MG63 (cell line): ENCODE measurements at regions not wholly inside any gene's neighbourhood (a gene's known extent, or its start where the extent isn't known, plus 50 kb on each side); places are given as distances from the start of the nearest gene placed in this dataset.
A peak's percentile ranks its signal among the peaks of the same experiment; 100 is the strongest.

ENCODE experiments used
- DNase-seq: peaks from one replicate; pipeline ENCODE4 v3.0.0-alpha.2; 2020
- H3K27me3 ChIP-seq: fragments of 250-450 bp; sonication (Bioruptor Pico); 2 replicates; pipeline ENCODE4 v1.5.1; 2020; ENCODE audit warnings: mild to moderate bottlenecking, moderate library complexity
- H3K36me3 ChIP-seq: fragments of 250-450 bp; sonication (Bioruptor Pico); 2 replicates; pipeline ENCODE4 v1.5.1; 2020; ENCODE audit warnings: mild to moderate bottlenecking, moderate library complexity
- H3K4me3 ChIP-seq: fragments of 250-450 bp; sonication (Bioruptor Pico); 2 replicates; pipeline ENCODE4 v1.5.1; 2020; ENCODE audit warnings: mild to moderate bottlenecking, moderate library complexity
- H3K9me3 ChIP-seq: fragments of 250-450 bp; sonication (Bioruptor Pico); 2 replicates; pipeline ENCODE4 v1.5.1; 2020; ENCODE audit warnings: mild to moderate bottlenecking, moderate library complexity

DNA sequence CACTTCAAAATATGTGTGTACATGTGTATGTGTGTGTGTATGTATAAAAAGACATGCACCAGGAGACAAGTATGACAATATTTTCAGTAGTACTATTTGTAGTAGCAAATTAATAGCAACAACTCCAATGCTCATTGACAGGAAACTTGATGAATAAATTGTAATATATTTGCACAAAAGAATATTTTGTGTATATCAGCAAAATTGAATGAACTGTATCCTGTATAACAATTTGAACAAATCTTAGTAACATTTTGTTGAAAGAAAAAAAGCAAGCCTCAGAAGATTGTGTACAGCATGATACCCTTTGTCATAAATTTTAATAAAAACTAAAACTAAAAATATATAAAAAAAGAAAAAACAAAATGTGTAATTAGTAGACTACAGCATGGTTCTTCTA is 1367.3 kb upstream of the TMEFF2 start:
- Histone ChIP-seq H3K4me3 (no peak overlapping the region), H3K36me3 (no peaks in the 10 kb centered on the region), H3K27me3 (no peaks in the 10 kb centered on the region), H3K9me3 (no peaks in the 10 kb centered on the region)
- no peak for DNase-seq

DNA sequence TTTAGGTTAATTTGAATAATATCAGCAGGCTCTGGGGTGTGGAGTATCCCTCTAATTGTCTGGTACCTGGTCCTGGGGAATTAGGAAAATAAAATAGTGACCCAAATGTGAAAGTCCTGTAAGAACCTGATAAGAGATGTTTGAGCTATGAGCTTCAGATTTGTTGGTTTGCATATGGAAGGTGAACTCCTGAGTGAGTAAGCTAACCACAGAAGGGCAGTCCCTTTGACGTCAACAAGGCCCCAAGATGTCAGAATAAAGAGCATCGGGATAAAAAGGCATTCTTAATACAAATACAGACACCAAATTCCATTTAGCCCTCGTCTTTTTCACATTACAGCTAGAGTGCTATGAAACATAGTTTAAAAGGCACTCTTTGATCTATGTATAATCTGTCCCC is 1366.3 kb upstream of the TMEFF2 start:
- H3K36me3 ChIP-seq: no peaks in the 10 kb centered on the region
- DNase-seq: no peak
- no peak overlapping the region for H3K4me3 ChIP-seq
- no peaks in the 10 kb centered on the region for H3K27me3 ChIP-seq
- H3K9me3 ChIP-seq: no peaks in the 10 kb centered on the region

DNA sequence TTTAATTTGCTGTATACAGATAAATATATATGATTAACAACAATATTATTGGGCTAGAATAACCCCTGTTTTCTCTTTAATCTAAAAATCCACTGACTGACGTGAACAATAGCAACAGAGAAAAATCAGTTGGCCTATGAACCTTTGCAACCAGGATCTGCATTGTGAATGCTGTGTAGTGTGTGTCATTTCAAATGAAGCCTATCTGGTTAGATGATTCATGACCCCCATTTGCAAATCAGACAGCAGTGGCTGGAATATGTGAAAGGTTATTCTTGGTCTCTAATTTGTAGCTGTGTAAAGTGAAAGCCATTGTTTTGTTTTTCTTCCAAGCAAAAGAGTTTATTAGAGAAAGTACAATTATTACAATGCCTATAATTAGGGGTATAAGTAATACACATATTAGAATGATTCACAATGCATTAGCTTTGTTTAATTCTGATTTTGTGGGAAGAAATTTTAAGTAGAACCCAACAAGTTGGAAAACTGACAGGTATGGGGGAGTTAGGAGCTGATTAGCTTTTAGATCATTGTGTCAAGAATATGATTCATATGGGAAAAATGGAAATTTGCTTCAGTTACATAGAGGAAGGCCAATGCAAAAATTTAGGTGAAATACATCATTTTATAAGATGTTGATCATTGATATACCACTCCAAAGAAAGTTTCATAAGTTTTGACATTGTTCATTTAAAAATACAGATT is 1362.2 kb upstream of the TMEFF2 start:
- no peak overlapping the region for H3K4me3 ChIP-seq
- no peaks in the 10 kb centered on the region; the same call in 1 of the 2 replicates for H3K9me3 ChIP-seq
- no peaks in the 10 kb centered on the region for H3K27me3 ChIP-seq
- H3K36me3 ChIP-seq: no peaks in the 10 kb centered on the region
- no peak for DNase-seq

DNA sequence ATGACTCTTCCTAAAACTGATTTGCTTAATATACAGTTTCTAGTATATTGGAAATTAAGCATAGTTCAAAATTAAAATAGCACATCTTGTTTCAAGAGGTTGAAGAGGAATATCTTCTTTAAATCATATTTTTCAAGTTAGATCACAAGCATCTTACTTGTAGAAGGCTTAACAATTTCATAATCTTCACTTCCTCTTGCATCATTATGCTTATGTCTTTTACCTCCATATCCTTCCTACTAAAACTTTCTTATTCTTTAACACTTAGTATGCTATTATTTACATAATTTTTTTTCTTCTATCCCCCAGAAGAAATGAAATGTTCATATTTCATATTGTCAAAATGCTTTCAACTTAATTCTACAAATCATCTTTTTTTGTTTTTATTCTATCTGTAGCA is 1354.9 kb upstream of the TMEFF2 start:
- DNase-seq: no peak
- no peaks in the 10 kb centered on the region for H3K27me3 ChIP-seq
- no peak overlapping the region for H3K4me3 ChIP-seq
- H3K36me3 ChIP-seq: no peaks in the 10 kb centered on the region
- no peaks in the 10 kb centered on the region; the same call in 1 of the 2 replicates for H3K9me3 ChIP-seq

DNA sequence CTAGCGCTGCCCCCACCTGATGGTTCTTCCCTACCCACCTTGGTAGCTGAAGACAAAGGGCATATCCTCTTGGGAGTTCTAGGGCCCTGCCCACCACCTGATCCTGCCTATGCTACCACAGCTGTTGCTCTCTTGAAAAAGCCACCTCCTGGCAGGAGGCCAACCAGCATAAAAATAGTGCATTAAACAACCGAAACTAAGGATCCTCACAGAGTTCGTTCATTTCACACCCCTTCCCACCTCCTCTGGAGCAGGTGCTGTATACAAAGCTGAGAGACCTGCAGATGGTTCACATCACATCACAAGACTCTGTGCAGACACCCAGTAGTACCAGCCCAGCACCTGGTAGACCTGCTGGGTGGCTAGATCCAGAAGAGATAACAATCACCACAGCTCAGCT is 1348.0 kb upstream of the TMEFF2 start:
- Histone ChIP-seq H3K9me3 (no peaks in the 10 kb centered on the region), H3K27me3 (no peaks in the 10 kb centered on the region)

DNA sequence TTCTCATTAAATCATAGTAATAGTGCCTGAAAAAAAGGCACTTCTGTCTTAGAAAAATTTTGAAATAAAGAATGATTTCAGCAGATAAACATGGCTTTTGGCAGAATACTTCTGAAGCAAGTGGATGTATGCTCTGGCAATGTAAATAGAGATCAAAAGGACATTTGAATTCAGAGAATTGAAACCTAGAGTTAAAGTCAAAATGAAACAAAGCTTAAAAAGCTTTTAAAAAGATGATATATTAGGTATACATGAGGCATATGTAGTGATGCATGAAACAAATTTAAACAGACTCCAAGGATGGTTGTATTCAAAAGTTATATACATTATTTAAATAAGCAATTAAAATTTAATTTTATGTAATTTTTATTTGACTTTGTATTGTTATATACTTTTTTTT is 1344.5 kb upstream of the TMEFF2 start:
- no peaks in the 10 kb centered on the region for H3K9me3 ChIP-seq
- H3K27me3 ChIP-seq: no peaks in the 10 kb centered on the region

More for the DNA sequence above, 1348.0 kb upstream of the TMEFF2 start:
- DNase-seq: no peak
- Histone ChIP-seq H3K36me3 (no peaks in the 10 kb centered on the region), H3K4me3 (no peak overlapping the region)

DNA sequence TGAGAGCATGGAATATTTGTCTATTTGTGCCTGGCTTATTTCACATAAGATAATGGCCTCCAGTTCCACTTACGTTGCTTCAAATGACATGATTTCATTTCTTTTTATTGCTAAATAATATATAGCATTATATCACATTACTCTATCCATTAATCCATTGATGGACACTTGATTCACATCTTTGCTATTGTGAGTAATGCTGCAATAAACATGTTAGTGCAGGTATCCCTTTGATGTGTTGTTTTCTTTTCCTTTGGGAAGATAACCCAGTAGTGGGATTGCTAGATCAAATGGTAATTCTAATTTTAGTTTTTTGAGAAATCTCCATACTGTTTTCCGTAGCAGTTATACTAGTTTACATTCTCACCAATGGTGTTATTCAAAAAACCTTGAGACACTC is 1343.3 kb upstream of the TMEFF2 start:
- no peak for DNase-seq
- H3K4me3 ChIP-seq: no peak overlapping the region
- no peaks in the 10 kb centered on the region for H3K27me3 ChIP-seq
- H3K36me3 ChIP-seq: no peaks in the 10 kb centered on the region
- no peaks in the 10 kb centered on the region for H3K9me3 ChIP-seq

More for the DNA sequence above, 1344.5 kb upstream of the TMEFF2 start:
- H3K4me3 ChIP-seq: no peak overlapping the region
- DNase-seq: no peak
- H3K36me3 ChIP-seq: no peaks in the 10 kb centered on the region

DNA sequence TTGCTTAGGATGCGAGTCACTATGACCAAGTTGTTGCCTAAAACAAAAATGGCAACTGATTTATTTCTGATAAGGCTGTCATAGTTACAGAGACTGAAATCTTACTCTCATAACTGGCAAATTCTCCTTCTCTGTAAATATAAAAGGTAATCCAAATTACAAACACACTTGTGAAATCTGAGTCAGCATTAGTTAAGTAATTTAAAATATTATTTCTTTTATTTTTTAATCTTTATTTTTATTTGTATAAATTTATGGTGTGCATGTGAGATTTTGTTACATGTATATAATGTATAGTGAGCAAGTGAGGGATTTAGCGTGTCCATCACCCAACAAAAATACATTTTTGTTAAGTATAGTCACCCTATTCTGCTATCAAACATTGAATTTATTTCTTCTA is 1342.8 kb upstream of the TMEFF2 start:
- H3K36me3 ChIP-seq: no peaks in the 10 kb centered on the region
- H3K27me3 ChIP-seq: no peaks in the 10 kb centered on the region
- H3K9me3 ChIP-seq: no peaks in the 10 kb centered on the region
- DNase-seq: no peak
- H3K4me3 ChIP-seq: no peak overlapping the region

DNA sequence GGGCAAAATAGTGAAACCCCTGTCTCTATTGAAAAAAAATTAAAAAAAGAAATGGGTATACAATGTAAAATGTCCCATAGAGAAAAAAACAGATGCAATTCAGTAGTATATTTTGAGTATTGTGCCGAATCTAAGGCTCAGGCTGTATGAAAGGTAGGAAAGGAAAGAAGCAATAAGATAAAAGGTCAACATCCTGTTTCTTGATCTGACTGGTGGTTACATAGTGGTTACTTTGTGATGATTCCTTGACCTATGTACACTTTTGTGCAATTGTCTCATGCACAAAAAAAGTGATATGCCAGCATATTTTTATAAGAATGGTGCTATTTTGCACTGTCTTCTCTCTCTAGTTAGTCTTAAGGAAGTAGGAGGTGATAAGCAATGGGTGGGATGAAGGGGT is 1333.7 kb upstream of the TMEFF2 start:
- Histone ChIP-seq H3K9me3 (no peaks in the 10 kb centered on the region), H3K27me3 (no peaks in the 10 kb centered on the region), H3K4me3 (no peak overlapping the region), H3K36me3 (no peaks in the 10 kb centered on the region)
- DNase-seq: no peak

DNA sequence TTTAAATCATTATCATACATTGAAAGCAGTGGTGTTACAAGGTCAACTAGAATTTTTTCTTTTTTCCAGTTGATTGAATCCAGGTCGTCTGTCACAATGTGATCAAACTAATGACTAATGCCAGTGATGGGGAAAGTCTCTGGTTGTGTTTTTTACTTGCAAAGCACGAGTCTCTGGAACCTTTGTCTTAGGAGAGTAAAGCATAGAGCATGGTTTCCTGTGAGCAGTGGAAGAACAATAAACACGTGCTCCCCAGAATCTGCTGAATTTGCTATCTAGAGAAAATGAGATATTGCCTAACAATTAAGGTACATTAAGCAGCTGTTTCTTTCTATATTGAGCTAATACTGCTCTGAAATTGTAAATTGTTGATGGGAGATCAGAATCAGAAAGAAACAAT is 1332.4 kb upstream of the TMEFF2 start:
- no peak for DNase-seq
- Histone ChIP-seq H3K9me3 (no peaks in the 10 kb centered on the region), H3K27me3 (no peaks in the 10 kb centered on the region), H3K36me3 (no peaks in the 10 kb centered on the region), H3K4me3 (no peak overlapping the region)

DNA sequence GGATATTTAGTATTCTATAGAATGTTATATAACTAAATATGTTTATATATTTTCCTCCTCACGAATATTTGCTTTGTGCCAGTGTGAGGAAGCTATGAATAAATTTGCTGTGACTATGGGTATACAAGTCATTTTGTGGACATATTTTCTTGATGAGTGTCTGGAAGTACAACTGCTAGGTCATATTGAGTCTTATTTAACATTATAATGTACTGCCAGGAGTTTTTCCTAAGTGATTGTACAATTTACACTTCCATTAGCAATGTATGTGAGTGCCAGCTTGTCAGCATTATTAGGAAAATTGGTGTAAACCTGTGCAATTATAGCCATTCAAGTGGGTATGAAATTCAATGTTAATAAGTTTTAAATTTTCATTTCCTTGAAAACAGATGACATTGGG is 1328.9 kb upstream of the TMEFF2 start:
- Histone ChIP-seq H3K27me3 (no peaks in the 10 kb centered on the region), H3K9me3 (no peaks in the 10 kb centered on the region), H3K36me3 (no peaks in the 10 kb centered on the region), H3K4me3 (no peak overlapping the region)
- no peak for DNase-seq

DNA sequence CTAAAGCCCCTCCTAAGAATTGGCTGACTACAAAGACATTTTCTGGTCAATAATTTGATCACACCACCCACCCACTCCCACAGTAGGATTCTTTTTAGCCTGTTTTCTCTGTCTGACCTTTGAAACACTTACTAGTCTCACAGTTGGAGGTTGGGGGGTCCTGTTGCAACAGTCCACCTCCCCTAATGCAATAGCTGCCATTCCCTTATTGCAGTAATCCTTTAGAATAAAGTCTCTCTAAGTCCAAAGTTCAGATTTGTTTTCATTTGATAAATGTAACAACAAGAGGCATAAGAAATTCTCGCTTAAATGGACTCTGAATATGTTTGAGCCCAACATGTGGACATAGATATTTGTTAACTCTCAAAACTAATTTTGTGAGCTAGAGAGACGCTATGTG is 1326.8 kb upstream of the TMEFF2 start:
- H3K4me3 ChIP-seq: no peak overlapping the region
- H3K27me3 ChIP-seq: no peaks in the 10 kb centered on the region
- H3K36me3 ChIP-seq: no peaks in the 10 kb centered on the region
- peaks cover 2% of the 10 kb centered on the region; the same call in 1 of the 2 replicates for H3K9me3 ChIP-seq
- no peak for DNase-seq

DNA sequence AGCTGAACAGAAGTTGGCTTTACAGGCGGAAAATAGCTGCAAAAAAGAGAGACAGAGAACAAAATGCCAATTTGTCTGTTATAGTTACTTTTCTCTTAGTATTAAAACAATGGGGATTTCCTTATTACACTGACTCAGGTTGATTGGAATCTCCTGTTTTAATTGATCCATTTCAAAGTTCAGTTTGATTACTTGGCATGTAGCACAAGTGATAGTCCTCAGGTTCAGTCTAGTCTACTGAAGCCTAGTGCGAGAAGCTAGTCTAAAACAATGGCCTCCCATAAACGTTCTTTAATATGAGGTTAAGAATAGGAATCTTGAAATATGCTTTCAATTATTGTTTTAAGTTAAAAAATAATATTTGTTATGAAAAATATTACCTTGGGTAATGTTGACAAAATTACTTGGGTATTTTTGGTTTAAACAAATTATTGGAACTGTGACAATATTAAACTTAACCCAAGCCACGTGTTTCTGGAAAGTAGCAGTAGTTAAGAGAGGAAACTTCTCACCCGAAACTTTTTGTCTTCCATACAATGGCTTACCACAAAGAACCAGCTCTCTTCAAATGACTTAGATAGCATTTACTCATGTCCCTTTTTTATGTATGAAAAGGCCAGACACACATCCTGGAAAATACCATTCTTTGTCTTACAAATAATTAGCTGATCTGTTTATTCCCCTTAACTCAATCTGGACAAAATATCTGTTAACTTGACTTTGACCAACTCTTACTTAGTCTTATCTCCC is 1326.2 kb upstream of the TMEFF2 start:
- Histone ChIP-seq H3K27me3 (no peaks in the 10 kb centered on the region), H3K9me3 (peaks cover 2% of the 10 kb centered on the region; the same call in 1 of the 2 replicates), H3K4me3 (no peak overlapping the region), H3K36me3 (no peaks in the 10 kb centered on the region)
- no peak for DNase-seq

DNA sequence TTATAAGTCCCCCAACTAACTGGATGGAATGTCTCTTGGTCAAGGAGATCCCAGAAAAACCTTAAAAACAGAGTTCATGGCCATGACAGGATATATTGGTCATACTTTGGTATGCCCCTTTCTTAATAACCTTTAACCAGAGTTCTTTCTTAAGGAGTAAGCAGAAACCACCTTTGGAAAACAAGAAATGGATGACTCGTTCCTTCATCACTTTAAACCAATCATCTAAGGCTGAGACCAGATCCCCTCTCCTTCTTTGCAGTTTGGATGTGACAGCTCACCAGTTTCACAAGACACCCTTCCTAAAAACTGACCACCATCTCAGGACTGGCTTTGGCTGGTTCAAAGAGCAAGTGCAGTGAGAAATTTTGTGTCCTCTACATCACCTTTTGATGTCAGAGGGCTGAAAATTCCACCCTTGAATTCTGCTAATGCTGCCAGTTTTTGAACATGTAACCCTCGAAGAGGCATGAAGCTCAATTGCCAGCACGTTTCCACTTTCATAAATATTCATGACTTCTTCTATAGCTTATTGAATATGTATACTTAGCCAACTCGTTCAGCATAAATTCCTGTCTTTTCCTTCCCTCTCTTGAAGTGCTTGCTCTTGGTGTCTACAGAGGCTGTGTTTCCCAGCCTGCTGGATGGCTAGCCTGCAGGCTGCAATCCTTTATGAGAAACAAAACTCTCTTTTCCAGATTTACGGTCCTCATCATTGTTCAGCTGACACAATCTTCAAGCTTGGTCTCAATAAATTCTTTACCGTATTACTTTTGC is 1323.5 kb upstream of the TMEFF2 start:
- Histone ChIP-seq H3K27me3 (no peaks in the 10 kb centered on the region), H3K9me3 (peaks cover 2% of the 10 kb centered on the region; the same call in 1 of the 2 replicates), H3K4me3 (no peak overlapping the region), H3K36me3 (no peaks in the 10 kb centered on the region)
- peak; percentile 31 for DNase-seq

DNA sequence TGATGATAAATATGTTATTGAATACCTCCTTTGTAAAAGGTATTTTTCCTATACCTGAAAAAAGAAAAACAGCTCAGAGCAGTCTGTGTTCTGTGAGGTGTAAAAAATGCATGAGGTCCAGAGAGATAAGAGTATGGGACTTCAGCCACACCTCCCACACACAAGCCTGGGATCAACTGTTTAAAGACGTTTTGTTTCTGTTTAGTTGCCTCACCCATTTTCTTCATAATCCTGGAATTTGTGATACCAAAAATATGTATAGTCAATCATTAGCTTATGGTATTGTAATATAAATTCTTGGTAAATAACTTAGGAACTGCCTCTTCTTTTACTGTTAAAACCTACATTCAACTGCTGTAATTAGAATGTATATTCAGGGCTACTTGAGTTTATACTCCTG is 1322.9 kb upstream of the TMEFF2 start:
- peaks cover 2% of the 10 kb centered on the region; the same call in 1 of the 2 replicates for H3K9me3 ChIP-seq
- no peaks in the 10 kb centered on the region for H3K27me3 ChIP-seq
- H3K4me3 ChIP-seq: no peak overlapping the region
- no peaks in the 10 kb centered on the region for H3K36me3 ChIP-seq
- DNase-seq: peak; percentile 9

DNA sequence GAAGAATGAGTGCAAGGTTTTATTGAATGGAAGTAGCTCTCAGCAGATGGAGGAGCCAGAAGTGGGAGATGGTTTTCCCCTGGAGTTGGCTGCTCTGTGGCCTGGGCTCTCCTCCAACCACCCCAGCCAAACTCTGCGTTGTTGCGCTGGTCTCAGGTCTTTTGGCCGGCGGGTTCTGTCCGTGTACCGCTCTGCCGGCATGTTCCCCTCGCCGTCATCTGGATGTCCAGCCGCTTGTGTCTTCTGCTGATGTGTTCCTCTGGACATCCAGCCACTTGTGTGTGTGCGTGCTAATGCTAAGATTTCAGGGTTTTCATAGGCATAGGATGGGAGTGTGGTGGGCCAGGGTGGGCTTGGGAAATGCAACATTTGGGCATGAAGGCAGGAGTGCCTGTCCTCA is 1311.3 kb upstream of the TMEFF2 start:
- no peaks in the 10 kb centered on the region for H3K27me3 ChIP-seq
- DNase-seq: no peak
- no peaks in the 10 kb centered on the region for H3K9me3 ChIP-seq
- no peak overlapping the region for H3K4me3 ChIP-seq
- H3K36me3 ChIP-seq: no peaks in the 10 kb centered on the region

DNA sequence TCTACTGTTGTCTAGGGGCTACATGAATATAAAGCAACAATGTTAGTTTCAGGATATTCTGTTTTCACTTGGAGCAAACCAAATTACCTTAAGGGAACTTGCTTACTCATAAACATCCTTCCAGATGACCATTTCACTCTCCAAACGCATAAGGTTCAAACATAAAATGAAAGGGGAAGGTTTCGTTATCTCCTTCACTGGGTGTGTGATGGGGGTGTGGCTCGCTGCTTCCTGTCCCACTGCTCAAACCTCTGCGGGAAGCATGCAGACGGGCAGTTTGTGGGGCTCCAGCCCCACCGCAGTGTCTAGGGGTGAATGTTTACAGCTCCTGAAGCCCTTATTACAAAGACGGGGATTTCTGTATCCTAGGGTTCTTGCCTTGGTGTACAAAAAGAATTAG is 1310.9 kb upstream of the TMEFF2 start:
- no peaks in the 10 kb centered on the region for H3K9me3 ChIP-seq
- no peaks in the 10 kb centered on the region for H3K27me3 ChIP-seq
- no peaks in the 10 kb centered on the region for H3K36me3 ChIP-seq
- no peak for DNase-seq
- H3K4me3 ChIP-seq: no peak overlapping the region
